ENCODE measurements at regions not wholly inside any gene's neighbourhood (a gene's known extent, or its start where the extent isn't known, plus 50 kb on each side); places are given as distances from the start of the nearest gene placed in this dataset.

- TF ChIP-seq CTCF (IDR thresholded peaks at IDR 0.05) = no peak
Measured at GRCh38 chr10:83582407-83583095, 556.8 kb upstream of the GHITM start.

GRCh38 chr10:83585686-83586085, 553.6 kb upstream of the GHITM start:
- no peak for TF ChIP-seq CTCF (IDR thresholded peaks at IDR 0.05)

GRCh38 chr10:83592337-83592935, 546.9 kb upstream of the GHITM start:
- TF ChIP-seq CTCF (IDR thresholded peaks at IDR 0.05) = no peak

- no peak for TF ChIP-seq CTCF (IDR thresholded peaks at IDR 0.05)
Measured at GRCh38 chr10:83603708-83604107, 535.6 kb upstream of the GHITM start.

- no peak for TF ChIP-seq CTCF (IDR thresholded peaks at IDR 0.05)
Measured at GRCh38 chr10:83605783-83606630, 533.3 kb upstream of the GHITM start.

- no peak for TF ChIP-seq CTCF (IDR thresholded peaks at IDR 0.05)
Measured at GRCh38 chr10:83607959-83608745, 531.2 kb upstream of the GHITM start.

GRCh38 chr10:83612050-83612449, 527.3 kb upstream of the GHITM start:
- TF ChIP-seq CTCF (IDR thresholded peaks at IDR 0.05) = no peak
